GM19467 (cell line): ENCODE measurements at regions not wholly inside any gene's neighbourhood (a gene's known extent, or its start where the extent isn't known, plus 50 kb on each side); places are given as distances from the start of the nearest gene placed in this dataset.

Source experiments
- ATAC-seq: cut with Tn5 transposase; IDR thresholded peaks from one replicate; pipeline ENCODE4 v1.9.1; 2021; ENCODE audit warnings: mild to moderate bottlenecking, moderate library complexity; ENCODE audit not compliant: unreplicated experiment

GRCh38 chr4:80124246-80125211 is 51.5 kb upstream of the ANTXR2 start:
- ATAC-seq, result no peak
